DMS53 (cell line): ENCODE measurements at regions not wholly inside any gene's neighbourhood (a gene's known extent, or its start where the extent isn't known, plus 50 kb on each side); places are given as distances from the start of the nearest gene placed in this dataset.
A peak's percentile ranks its signal among the peaks of the same experiment; 100 is the strongest.

ENCODE experiments used
- DNase-seq: peaks from one replicate; lab custom pipeline; 2025; lab: John Stamatoyannopoulos, UW

GRCh38 chr18:77833807-77834206 is 584.2 kb downstream of the GALR1 start:
- DNase-seq: no peak

DNA sequence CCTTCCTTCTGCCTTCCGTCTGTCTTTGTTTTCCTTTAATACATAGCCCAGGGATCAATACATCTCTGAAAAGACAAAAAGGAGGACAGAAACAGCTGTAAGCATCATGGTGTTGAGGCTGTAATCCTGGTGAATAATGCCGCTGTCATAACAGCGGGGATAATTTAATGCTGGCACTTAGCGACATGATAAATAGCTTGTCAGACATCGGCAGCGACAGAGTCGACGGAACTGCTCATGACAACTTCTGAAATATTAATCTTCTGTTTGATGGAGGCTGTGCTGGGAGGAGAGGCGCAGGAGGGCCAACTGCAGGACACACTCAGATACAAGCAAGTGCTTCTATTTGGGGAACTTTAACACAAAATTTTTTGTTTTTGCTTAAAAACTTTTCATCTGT is 602.2 kb downstream of the GALR1 start:
- DNase-seq: no peak

DNA sequence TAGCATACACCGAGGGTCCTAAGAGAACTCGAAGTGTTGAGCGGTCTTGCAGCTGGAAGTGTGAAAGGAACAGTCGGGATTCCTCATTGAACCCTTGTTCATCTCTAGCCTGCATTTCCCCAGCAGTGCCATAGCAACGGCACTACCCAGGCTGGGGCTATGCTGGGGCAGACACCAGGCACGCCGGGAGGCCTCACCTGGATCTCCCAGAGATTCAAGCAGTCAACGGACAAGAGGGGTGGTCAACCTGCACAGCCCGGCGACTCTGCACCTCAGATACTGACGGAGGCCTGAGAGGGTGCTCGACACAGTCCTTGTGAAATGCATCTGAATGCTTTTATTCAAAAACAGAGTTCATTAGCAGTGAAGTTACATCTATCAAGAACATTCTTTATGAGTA is 604.2 kb downstream of the GALR1 start:
- DNase-seq: no peak

DNA sequence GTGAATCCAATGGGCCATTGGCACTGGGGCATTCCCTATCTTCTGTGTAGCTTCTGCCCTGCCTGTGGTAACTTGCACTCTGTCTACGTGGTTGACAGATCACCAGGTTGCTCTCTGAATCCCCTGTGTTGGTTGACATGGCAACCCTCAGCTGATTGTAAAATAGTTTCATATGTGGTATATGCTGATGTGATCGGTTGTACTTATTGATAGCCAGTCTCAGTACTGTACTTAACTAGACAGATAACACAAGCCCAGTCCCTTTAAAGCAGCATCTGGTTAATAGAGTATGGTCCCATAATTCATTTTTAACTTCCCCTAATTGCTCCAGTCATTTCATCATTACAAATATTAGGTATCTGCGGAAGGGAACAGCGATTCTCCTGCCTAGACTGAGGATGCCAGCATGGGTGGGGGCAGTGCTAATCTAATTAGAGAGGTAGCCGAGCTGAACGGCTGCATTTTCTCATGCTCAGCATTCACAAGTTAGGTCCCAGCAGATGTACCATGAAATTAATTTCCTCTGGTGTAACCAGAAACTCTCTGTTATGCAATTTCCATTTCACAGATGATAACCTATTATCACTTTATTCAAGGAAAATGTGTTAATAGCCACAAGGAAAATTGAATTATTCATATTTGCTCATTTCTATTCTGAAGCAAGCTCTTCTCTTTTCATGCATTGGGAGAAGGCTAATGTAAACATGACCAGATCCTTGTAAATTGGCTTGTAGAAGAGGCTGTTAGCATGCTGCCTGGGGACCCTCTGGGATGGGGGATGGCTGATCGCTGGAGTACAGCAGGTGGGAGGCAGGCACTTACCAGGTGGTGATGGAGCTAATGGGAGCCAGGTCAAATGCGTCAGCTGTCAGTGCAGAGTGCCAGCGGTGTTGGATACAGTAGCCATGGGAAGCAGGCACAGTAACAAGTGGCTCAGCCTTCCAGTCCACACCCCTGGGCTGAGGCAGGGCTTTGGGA is 608.3 kb downstream of the GALR1 start:
- no peak for DNase-seq

DNA sequence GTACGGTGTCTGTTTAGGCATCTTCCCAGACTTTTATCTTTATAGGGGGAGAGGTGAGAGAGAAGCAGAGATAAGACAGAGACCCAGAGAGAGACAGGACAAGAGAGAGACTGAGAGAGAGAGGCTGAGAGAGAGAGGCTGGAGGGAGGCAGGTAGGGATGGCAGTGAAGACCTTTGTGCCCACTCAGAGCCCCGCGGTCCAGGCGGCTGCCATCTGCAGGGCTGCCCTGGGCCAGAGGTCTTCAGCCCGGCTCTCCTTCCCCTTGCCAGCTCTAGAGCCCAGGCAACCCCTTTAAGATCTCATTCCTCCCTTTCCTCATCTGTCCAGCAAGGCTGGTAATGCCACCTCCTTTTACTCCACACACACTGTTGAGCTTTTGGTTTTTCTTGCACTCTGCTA is 610.0 kb downstream of the GALR1 start:
- no peak for DNase-seq

GRCh38 chr18:77862066-77862757 is 612.6 kb downstream of the GALR1 start:
- DNase-seq: no peak

DNA sequence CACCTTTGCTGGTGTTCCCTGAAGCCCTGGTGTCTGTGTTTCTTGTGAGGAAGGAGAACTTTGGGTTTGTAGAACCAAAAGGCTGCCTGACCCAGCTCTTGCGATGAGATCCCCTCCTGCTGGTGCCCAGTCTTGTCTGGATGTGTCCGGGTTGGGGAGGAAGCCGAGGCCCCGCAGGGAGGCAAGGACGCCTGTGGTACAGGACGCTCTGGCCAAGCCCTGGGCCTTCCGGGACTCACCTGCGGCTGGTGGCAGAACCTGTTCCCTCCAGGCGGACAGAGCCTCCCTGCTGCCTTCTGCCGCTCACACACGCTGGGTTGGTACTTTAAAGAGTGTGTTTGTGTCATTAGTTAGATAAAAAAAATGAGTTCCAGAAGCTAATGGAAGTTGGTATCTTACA is 616.2 kb downstream of the GALR1 start:
- no peak for DNase-seq

DNA sequence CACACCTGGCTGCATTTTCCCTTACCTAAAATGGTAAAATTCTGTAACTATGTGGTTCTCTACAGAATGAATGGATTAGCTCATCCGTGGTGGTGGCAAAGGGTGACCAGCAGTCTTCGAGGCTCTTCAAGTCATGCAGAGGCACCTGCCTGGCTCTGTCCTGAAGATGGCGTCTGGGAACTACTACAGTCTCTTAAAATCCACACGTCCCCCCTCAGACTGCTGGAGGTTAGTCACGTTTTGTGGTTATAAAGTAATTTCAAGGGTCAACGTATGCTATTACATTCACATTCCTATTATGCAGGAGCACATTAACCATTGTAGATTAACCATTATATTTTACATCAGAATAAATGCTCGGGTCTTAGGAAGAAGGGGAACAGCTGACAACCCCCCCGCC is 616.7 kb downstream of the GALR1 start:
- DNase-seq: no peak

GRCh38 chr18:77870199-77870598 is 620.6 kb downstream of the GALR1 start:
- DNase-seq: no peak

DNA sequence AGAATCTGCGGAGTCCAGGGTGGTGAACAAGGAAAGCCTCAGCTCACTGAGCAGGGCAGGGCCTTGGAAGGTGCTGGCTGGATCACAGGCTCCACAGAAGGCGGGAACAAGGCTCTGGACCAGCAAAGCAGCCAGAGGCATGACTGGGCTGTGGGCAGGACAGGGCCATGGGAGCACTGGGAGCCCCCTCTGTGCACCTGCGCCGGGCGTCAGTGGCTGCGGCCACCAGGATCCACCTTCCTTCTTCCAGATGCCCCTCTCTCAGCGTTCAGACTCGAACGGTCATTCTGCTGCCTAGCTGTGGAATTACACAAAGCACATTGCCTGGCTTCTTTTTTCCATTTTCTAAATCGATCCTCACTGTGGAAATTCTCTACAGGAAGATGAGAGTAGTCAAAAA is 621.2 kb downstream of the GALR1 start:
- DNase-seq: no peak

DNA sequence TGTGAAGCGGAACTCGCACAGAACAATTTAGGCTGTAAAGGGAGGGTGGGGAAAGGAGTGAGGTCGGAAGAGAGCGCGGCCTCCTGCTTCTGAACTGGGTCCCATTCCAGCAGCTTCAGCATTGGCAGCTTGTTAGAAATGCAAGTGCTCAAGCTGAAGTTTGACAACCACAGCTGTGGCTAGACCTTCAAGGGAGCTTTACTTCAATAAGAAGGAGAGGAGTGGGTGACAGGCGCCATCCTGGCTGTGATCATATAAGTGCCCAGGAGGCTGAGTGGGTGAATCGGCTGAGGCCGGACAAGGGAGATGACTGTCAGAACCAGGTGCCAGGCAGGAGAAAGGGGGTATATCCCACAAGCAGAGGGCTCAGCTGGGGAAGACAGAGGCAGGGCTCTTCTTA is 622.5 kb downstream of the GALR1 start:
- no peak for DNase-seq

GRCh38 chr18:77876319-77876865 is 626.7 kb downstream of the GALR1 start:
- DNase-seq: no peak

- DNase-seq: no peak
These were observed 630.2 kb downstream of the GALR1 start for GRCh38 chr18:77879829-77880228.

DNA sequence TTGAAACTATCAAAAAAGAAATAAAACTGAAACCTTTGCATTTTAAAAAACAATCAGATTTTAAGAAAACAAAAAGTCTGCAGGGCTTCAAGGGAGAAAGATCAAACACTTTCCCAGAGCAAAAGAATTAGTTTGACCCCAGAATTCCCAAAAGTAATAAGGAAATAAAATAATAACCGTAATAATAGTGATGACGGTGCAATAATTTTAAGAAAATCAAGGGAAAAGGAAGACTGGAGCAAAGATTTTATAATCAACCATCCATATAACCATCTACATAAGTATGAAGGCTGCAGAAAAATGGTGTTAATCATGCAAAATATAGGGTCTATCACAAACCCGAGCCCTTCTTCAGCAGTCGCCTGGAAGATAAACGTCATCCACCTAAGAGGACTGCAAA is 634.8 kb downstream of the GALR1 start:
- no peak for DNase-seq

- DNase-seq: no peak
These were observed 644.4 kb downstream of the GALR1 start for GRCh38 chr18:77894060-77894459.

DNA sequence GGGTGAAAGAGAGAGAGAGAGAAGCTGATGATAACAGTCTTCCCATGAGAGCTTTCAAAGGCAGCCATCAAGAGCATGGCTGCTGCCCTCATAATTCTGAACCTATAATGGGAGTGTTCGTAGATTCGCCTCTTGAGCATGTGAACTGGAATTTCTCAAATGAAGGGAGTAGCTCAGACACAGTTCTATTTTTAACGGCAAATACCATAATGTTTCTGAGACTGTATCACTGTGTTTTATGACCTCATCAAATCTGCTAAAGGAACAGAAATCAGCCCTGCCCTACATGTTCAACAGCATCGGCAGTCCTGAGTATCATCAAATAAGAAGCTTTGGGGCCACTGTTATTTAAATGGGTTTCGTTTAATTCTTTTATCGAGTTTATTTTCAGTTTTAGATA is 645.6 kb downstream of the GALR1 start:
- no peak for DNase-seq

GRCh38 chr18:77896586-77897252 is 647.1 kb downstream of the GALR1 start:
- DNase-seq: no peak

DNA sequence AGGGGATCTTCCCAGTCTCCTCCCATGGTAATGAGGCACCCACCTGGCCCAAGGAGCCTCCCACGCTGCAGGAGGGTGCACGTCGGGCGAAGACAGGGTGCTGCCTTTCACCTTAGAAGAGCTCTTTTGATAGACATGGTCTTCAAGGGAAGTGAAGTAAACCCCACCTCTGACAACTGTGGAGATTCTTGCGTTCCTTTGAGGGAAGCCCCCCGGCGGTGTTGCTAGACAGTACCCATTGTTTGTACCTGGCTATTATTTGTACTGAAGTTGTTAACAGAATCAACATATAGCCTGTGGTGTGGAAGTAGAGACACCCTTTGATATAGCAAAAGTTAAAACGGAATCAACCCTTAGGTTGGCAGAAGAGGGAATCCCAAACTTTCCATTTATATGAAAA is 648.0 kb downstream of the GALR1 start:
- DNase-seq: no peak

GRCh38 chr18:77899972-77900754 is 650.5 kb downstream of the GALR1 start:
- peak; percentile 44 for DNase-seq

DNA sequence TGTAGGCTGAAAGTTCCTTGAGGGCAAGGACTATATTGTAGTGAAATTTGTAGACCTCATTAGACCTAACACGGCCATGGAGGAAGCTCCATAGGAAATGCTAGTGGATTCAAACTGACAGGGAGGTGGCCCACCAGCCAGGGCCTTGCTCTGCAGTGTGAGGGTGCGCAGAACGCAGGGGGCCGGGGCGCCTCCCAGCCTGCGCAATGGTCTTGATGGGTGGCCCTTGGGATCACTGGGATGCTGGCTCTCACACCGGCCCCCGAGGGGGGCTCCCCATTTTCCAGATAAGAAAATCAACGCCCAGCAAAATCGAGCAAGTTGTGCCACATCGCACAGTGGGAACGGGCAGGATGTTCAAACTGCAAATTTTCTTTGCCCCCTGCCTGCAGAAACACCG is 655.4 kb downstream of the GALR1 start:
- DNase-seq: no peak

- no peak for DNase-seq
These were observed 655.9 kb downstream of the GALR1 start for GRCh38 chr18:77905449-77906055.
